C4-2B (cell line): ENCODE measurements at regions not wholly inside any gene's neighbourhood (a gene's known extent, or its start where the extent isn't known, plus 50 kb on each side); places are given as distances from the start of the nearest gene placed in this dataset.

Experiments used
- CTCF ChIP-seq: fragments of 450-650 bp; conservative IDR thresholded peaks from 2 replicates; pipeline ENCODE4 v1.5.1; 2017; ENCODE audit warnings: mild to moderate bottlenecking
- ZFX ChIP-seq: fragments of 450-650 bp; IDR thresholded peaks from 2 replicates; pipeline ENCODE4 v1.6.1; 2017

- TF ChIP-seq ZFX = no peak
- no peak for TF ChIP-seq CTCF
These were observed 620.3 kb downstream of the DIAPH3 start for GRCh38 chr13:59543418-59543817.
